Vagina (tissue), 2 donors: ENCODE measurements at regions not wholly inside any gene's neighbourhood (a gene's known extent, or its start where the extent isn't known, plus 50 kb on each side); places are given as distances from the start of the nearest gene placed in this dataset.

Experiments used
- DNase-seq, 2 donors: peaks; one replicate each; pipeline ENCODE4 v3.0.0-alpha.2; 2017; ENCODE audit errors: extremely low spot score in 2 of 2
- H3K27ac ChIP-seq: fragments of 200-600 bp; sonication (generic); one replicate; pipeline ENCODE4 v1.5.1; 2019
- H3K27me3 ChIP-seq: fragments of 200-600 bp; sonication (generic); one replicate; pipeline ENCODE4 v1.5.1; 2019
- H3K36me3 ChIP-seq, 2 donors: fragments of 200-600 bp; sonication (generic); one replicate each; pipeline ENCODE4 v1.5.1; 2017 to 2019
- H3K4me1 ChIP-seq: fragments of 200-600 bp; sonication (generic); one replicate; pipeline ENCODE4 v1.5.1; 2019
- H3K4me3 ChIP-seq, 2 donors: fragments of 200-600 bp; sonication (generic); 1 replicate in 1 of 2; 2 replicates in 1 of 2; pipeline ENCODE4 v1.5.1; 2016 to 2019
- H3K9me3 ChIP-seq: fragments of 200-600 bp; sonication (generic); one replicate; pipeline ENCODE4 v1.5.1; 2019
- POLR2A ChIP-seq, 2 donors: fragments of 450-650 bp; IDR thresholded peaks; one replicate each; pipeline ENCODE4 v1.6.1; 2017; ENCODE audit warnings: antibody characterized with exemption in 2 of 2, mild to moderate bottlenecking in 2 of 2, moderate library complexity in 2 of 2
- POLR2AphosphoS5 ChIP-seq, 2 donors: sonication (generic); formaldehyde crosslinking; IDR thresholded peaks; one replicate each; pipeline ENCODE4 v1.9.0; 2017; ENCODE audit warnings: antibody characterized with exemption in 2 of 2, mild to moderate bottlenecking in 2 of 2, low read depth in 1 of 2; ENCODE audit not compliant: insufficient read depth in 1 of 2
- intact Hi-C: fragments of 100-400 bp; cut with DNase I; formaldehyde crosslinking; loops from one replicate; pipeline ENCODE4 v1.15.1; 2023
- TF ChIP-seq, protein P1 (sequence below), 3 experiments: fragments of 450-650 bp in 2 of 3; fragments of 200-600 bp in 1 of 3; sonication (generic) in 1 of 3; IDR thresholded peaks; one replicate each; pipeline ENCODE4 v1.5.1; 2017 to 2019; ENCODE audit warnings: antibody characterized with exemption in 3 of 3, mild to moderate bottlenecking in 2 of 3, moderate library complexity in 2 of 3

DNA sequence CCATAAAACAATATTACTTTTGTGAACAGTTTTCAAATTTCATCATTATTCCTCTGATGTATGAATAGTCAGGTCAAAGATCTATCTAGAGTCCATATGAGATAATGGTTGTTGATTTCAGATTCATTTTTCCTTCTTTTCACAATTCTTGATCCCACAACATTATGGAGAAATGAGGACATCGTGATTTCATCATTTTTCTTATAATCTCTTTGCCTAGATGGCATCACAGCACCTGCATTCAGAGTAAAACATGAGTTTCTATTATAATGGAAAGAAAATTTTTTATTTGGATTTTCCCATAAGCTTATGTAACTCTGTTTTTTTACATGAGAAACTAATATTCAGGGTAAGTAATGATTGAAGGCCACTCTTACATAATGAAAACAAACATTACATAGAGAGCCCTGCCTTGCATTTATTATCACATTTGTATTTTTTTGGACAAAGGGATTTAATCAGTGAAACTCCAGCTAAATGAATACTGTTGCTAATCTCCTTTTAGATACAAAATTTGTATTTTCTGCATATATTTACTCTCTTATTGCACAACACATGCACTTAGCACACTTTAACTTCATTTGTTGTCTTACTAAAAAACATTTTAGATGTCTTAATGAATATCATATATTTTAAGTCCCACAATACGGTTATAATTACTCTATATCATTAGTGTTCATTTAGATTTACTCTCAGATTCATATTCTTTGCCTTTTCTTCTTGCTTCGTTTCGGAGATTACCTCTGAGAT, 188.4 kb upstream of the KYNU start:
- no peaks in the 10 kb centered on the region for H3K27me3 ChIP-seq
- H3K36me3 ChIP-seq, result no peaks in the 10 kb centered on the region
- no peak overlapping the region for H3K27ac ChIP-seq
- H3K4me1 ChIP-seq, result no peaks in the 10 kb centered on the region
- no peak overlapping the region for H3K4me3 ChIP-seq
- TF ChIP-seq POLR2A (IDR thresholded peaks at IDR 0.05), result no peak
- TF ChIP-seq, protein P1, sequence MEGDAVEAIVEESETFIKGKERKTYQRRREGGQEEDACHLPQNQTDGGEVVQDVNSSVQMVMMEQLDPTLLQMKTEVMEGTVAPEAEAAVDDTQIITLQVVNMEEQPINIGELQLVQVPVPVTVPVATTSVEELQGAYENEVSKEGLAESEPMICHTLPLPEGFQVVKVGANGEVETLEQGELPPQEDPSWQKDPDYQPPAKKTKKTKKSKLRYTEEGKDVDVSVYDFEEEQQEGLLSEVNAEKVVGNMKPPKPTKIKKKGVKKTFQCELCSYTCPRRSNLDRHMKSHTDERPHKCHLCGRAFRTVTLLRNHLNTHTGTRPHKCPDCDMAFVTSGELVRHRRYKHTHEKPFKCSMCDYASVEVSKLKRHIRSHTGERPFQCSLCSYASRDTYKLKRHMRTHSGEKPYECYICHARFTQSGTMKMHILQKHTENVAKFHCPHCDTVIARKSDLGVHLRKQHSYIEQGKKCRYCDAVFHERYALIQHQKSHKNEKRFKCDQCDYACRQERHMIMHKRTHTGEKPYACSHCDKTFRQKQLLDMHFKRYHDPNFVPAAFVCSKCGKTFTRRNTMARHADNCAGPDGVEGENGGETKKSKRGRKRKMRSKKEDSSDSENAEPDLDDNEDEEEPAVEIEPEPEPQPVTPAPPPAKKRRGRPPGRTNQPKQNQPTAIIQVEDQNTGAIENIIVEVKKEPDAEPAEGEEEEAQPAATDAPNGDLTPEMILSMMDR (IDR thresholded peaks at IDR 0.05), result no peak
- no peak for TF ChIP-seq POLR2AphosphoS5 (IDR thresholded peaks at IDR 0.05; ENCODE audit: insufficient read depth in 1 of 2, low read depth in 1 of 2)
- H3K9me3 ChIP-seq, result no peaks in the 10 kb centered on the region
- DNase-seq, result no peak
- intact Hi-C loops, result no loop called here

DNA sequence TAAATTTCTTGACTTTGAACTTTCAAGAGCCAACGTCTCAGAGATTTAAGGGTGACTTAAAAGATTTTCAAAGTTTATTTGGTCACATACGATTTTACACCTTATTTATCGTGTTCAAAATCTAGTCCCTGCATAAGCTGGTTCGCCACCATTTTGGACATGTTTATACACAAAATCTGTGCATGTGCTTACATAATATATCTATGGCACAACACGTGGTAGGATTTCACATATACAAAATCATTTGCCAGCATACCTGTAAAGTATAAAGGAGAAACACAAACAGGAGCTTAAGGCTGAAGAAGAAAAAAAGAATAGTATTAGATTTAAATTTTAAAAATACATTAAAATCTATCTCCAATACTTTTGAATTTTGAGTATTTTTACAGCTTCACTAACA, 190.0 kb upstream of the KYNU start:
- no peak for DNase-seq
- H3K27me3 ChIP-seq, result no peaks in the 10 kb centered on the region
- no peaks in the 10 kb centered on the region for H3K4me1 ChIP-seq
- intact Hi-C loops, result no loop called here
- no peaks in the 10 kb centered on the region for H3K36me3 ChIP-seq
- no peak for TF ChIP-seq POLR2AphosphoS5 (IDR thresholded peaks at IDR 0.05; ENCODE audit: insufficient read depth in 1 of 2, low read depth in 1 of 2)
- TF ChIP-seq POLR2A (IDR thresholded peaks at IDR 0.05), result no peak
- TF ChIP-seq, protein P1 (IDR thresholded peaks at IDR 0.05), result no peak
- H3K27ac ChIP-seq, result no peak overlapping the region
- no peak overlapping the region for H3K4me3 ChIP-seq
- H3K9me3 ChIP-seq, result no peaks in the 10 kb centered on the region

DNA sequence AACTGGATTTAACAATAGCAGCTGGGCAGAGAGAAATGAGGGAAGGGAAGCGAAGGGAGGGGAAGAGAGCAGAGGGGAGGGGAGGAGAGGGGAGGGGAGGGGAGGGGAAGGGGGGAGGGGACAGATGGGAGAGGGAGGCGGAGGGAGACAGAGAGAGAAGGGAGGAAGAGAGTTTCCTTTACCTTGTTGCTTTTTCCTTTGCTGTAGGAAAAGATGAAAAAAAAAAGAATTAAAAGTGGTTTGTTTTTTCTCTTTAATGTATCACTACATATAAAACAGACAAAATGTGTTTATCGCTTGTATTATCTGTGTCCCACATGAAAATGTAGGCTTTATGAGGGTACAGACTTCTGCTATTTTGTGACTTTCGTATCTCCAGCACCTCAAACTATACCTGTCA, 190.4 kb upstream of the KYNU start:
- H3K36me3 ChIP-seq, result no peaks in the 10 kb centered on the region
- no peak for DNase-seq
- no peak overlapping the region for H3K27ac ChIP-seq
- TF ChIP-seq POLR2AphosphoS5 (IDR thresholded peaks at IDR 0.05; ENCODE audit: insufficient read depth in 1 of 2, low read depth in 1 of 2) (no peak), POLR2A (IDR thresholded peaks at IDR 0.05) (no peak)
- TF ChIP-seq, protein P1 (IDR thresholded peaks at IDR 0.05), result no peak
- intact Hi-C loops, result no loop called here
- H3K4me3 ChIP-seq, result no peak overlapping the region
- H3K27me3 ChIP-seq, result no peaks in the 10 kb centered on the region
- no peaks in the 10 kb centered on the region for H3K9me3 ChIP-seq
- H3K4me1 ChIP-seq, result no peaks in the 10 kb centered on the region

DNA sequence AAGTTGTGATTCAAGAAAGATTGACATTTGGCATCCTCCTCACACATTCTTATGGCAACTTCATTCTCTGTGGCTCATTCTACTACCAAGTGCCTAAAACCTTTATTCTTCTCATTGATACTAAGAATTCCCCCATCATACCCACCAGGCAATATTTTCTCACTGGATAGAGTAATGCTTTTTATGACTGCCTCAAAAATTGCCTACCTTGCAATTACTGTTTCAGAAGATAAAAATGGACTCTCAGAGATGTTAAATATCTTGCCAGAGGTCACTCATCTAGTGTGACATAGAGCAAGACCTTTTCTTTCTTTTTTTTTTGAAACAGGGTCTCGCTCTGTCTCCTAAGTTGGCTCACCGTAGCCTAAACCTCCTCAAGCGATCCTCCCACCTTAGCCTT, 192.8 kb upstream of the KYNU start:
- no peak for TF ChIP-seq POLR2A (IDR thresholded peaks at IDR 0.05)
- TF ChIP-seq, protein P1 (IDR thresholded peaks at IDR 0.05), result no peak
- no peak for TF ChIP-seq POLR2AphosphoS5 (IDR thresholded peaks at IDR 0.05; ENCODE audit: insufficient read depth in 1 of 2, low read depth in 1 of 2)
- intact Hi-C loops, result no loop called here
- Histone ChIP-seq H3K9me3 (no peaks in the 10 kb centered on the region), H3K4me1 (no peaks in the 10 kb centered on the region), H3K27me3 (no peaks in the 10 kb centered on the region), H3K4me3 (no peak overlapping the region), H3K36me3 (no peaks in the 10 kb centered on the region), H3K27ac (no peak overlapping the region)
- no peak for DNase-seq

DNA sequence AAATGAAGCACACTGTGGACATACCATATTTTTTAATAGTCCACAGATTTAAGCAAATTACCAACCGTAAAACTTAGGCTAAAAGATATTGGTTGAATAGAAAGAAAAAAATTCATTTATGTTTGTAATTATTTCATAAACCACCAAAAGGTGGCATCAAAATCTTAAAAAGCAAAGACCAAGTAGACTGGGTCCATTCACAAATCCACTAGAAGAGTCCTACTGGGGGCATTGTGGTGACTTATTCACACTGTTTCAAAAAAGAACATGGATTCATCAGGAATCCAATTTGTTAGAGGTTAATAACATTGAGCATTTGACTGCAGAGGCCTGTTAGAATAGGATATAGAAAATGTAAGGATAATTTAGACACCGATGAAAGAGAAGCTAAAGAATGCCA, 194.9 kb upstream of the KYNU start:
- TF ChIP-seq POLR2A (IDR thresholded peaks at IDR 0.05) (no peak), POLR2AphosphoS5 (IDR thresholded peaks at IDR 0.05; ENCODE audit: insufficient read depth in 1 of 2, low read depth in 1 of 2) (no peak)
- TF ChIP-seq, protein P1 (IDR thresholded peaks at IDR 0.05), result no peak
- no peaks in the 10 kb centered on the region for H3K36me3 ChIP-seq
- H3K27me3 ChIP-seq, result no peaks in the 10 kb centered on the region
- H3K9me3 ChIP-seq, result no peaks in the 10 kb centered on the region
- H3K4me3 ChIP-seq, result no peak overlapping the region
- intact Hi-C loops, result no loop called here
- no peaks in the 10 kb centered on the region for H3K4me1 ChIP-seq
- DNase-seq, result no peak
- no peak overlapping the region for H3K27ac ChIP-seq
